H1 (cell line): ENCODE measurements at regions not wholly inside any gene's neighbourhood (a gene's known extent, or its start where the extent isn't known, plus 50 kb on each side); places are given as distances from the start of the nearest gene placed in this dataset.

Source experiments
- CTCF ChIA-PET: fragments of 300-600 bp; sonication (Branson Sonifier 250); formaldehyde crosslinking; loops from one replicate; lab custom pipeline; 2021; ENCODE audit not compliant: partially characterized antibody; lab: Charles Lee
- POLR2A ChIA-PET: fragments of 300-600 bp; sonication (Branson Sonifier 250); formaldehyde crosslinking; loops from one replicate; lab custom pipeline; 2021; ENCODE audit warnings: inconsistent platforms; ENCODE audit not compliant: partially characterized antibody; lab: Charles Lee
- DNase-seq, 2 experiments: peaks; one replicate each; pipeline versions ENCODE4 v3.0.0 to v3.0.0-alpha.2; 2010 to 2022; ENCODE audit warnings: low spot score in 2 of 2, low read depth in 1 of 2, mixed read lengths in 1 of 2
- FAIRE-seq: peaks from 2 replicates; lab custom pipeline; 2011; peaks lifted over from hg19 to GRCh38; lab: Jason Lieb, UNC
- H2AFZ ChIP-seq: 2 replicates; pipeline ENCODE4 v1.8.1; 2012; ENCODE audit warnings: low read length, inconsistent platforms
- H2AK5ac ChIP-seq: 2 replicates; pipeline ENCODE4 v1.6.1; 2013; ENCODE audit warnings: low read depth, low read length
- H2BK120ac ChIP-seq: replicated peaks from 2 replicates; pipeline ENCODE3; 2013; ENCODE audit warnings: low read depth, low read length, inconsistent platforms
- H2BK12ac ChIP-seq: 2 replicates; pipeline ENCODE4 v1.6.1; 2013; ENCODE audit warnings: low read depth, low read length
- H2BK15ac ChIP-seq: 2 replicates; pipeline ENCODE4 v1.6.1; 2013; ENCODE audit warnings: low read length
- H2BK20ac ChIP-seq: 2 replicates; pipeline ENCODE4 v1.6.1; 2013; ENCODE audit warnings: low read length
- H2BK5ac ChIP-seq: 2 replicates; pipeline ENCODE4 v1.6.1; 2013; ENCODE audit warnings: low read depth, low read length
- H3K14ac ChIP-seq: 2 replicates; pipeline ENCODE4 v1.6.1; 2013; ENCODE audit warnings: inconsistent platforms; ENCODE audit not compliant: insufficient read length
- H3K18ac ChIP-seq: 2 replicates; pipeline ENCODE4 v1.6.1; 2013; ENCODE audit warnings: low read length; ENCODE audit errors: extremely low read depth
- H3K23ac ChIP-seq: 2 replicates; pipeline ENCODE4 v1.6.1; 2013; ENCODE audit warnings: inconsistent platforms; ENCODE audit not compliant: insufficient read length
- H3K23me2 ChIP-seq: 2 replicates; pipeline ENCODE4 v1.6.1; 2013; ENCODE audit warnings: low read depth, low read length
- H3K27ac ChIP-seq: 2 replicates; pipeline ENCODE4 v1.6.1; 2011; ENCODE audit warnings: low read depth, low read length, inconsistent platforms
- H3K27me3 ChIP-seq, 4 experiments: replicated peaks in 1 of 4; 1 replicate in 1 of 4; 2 replicates in 3 of 4; pipeline versions ENCODE4 v1.6.1 to v1.8.1; 2011 to 2013; ENCODE audit warnings: low read length in 3 of 4, mild to moderate bottlenecking in 3 of 4, inconsistent platforms in 2 of 4, mixed read lengths in 2 of 4, moderate library complexity in 1 of 4; ENCODE audit not compliant: control insufficient read depth in 3 of 4, insufficient read depth in 3 of 4; ENCODE audit errors: extremely low read depth in 1 of 4
- H3K36me3 ChIP-seq, 4 experiments: 2 replicates each; pipeline versions ENCODE4 v1.6.1 to v1.8.1; 2011 to 2013; ENCODE audit warnings: mild to moderate bottlenecking in 4 of 4, low read length in 3 of 4, moderate library complexity in 2 of 4, control low read depth in 1 of 4, inconsistent platforms in 1 of 4; ENCODE audit not compliant: insufficient read depth in 4 of 4, control insufficient read depth in 2 of 4
- H3K4ac ChIP-seq: replicated peaks from 2 replicates; pipeline ENCODE3; 2013; ENCODE audit warnings: low read length, low read depth, mixed read lengths, inconsistent platforms; ENCODE audit not compliant: insufficient read length
- H3K4me1 ChIP-seq, 4 experiments: replicated peaks in 1 of 4; 1 replicate in 1 of 4; 2 replicates in 3 of 4; pipeline versions ENCODE4 v1.6.1 to v1.8.1; 2011 to 2013; ENCODE audit warnings: low read length in 3 of 4, inconsistent platforms in 2 of 4, mixed read lengths in 1 of 4; ENCODE audit not compliant: insufficient read depth in 4 of 4, control insufficient read depth in 3 of 4
- H3K4me2 ChIP-seq, 2 experiments: 2 replicates each; pipeline versions ENCODE4 v1.6.1 to v1.8.1; 2011 to 2013; ENCODE audit warnings: low read depth in 2 of 2, low read length in 2 of 2, control low read depth in 1 of 2, inconsistent platforms in 1 of 2, mild to moderate bottlenecking in 1 of 2; ENCODE audit not compliant: insufficient read depth in 1 of 2
- H3K4me3 ChIP-seq, 4 experiments: fragments of 200-600, 300-600 bp in 1 of 4; sonication (generic), shearing (Covaris generic), sonication (Bioruptor Twin) in 1 of 4; 2 replicates each; pipeline versions ENCODE4 v1.5.1 to v1.8.1; 2011 to 2016; ENCODE audit warnings: low read length in 4 of 4, low read depth in 3 of 4, control low read depth in 2 of 4, inconsistent platforms in 2 of 4, mild to moderate bottlenecking in 2 of 4, mixed read lengths in 1 of 4, moderate library complexity in 1 of 4; ENCODE audit not compliant: insufficient read depth in 2 of 4; ENCODE audit errors: extremely low read depth in 1 of 4
- H3K56ac ChIP-seq: replicated peaks from 2 replicates; pipeline ENCODE3; 2013; ENCODE audit warnings: low read depth, mild to moderate bottlenecking, mixed read lengths, low read length, inconsistent platforms; ENCODE audit not compliant: insufficient read length
- H3K79me1 ChIP-seq: 2 replicates; pipeline ENCODE4 v1.6.1; 2013; ENCODE audit warnings: low read depth, low read length, control low read depth
- H3K79me2 ChIP-seq, 2 experiments: 2 replicates each; pipeline versions ENCODE4 v1.6.1 to v1.8.1; 2012 to 2013; ENCODE audit warnings: low read length in 2 of 2, mild to moderate bottlenecking in 2 of 2, inconsistent platforms in 1 of 2; ENCODE audit not compliant: insufficient read depth in 2 of 2, control insufficient read depth in 1 of 2
- H3K9ac ChIP-seq, 4 experiments: replicated peaks in 1 of 4; 1 replicate in 1 of 4; 2 replicates in 3 of 4; pipeline versions ENCODE4 v1.6.1 to v1.8.1; 2011 to 2013; ENCODE audit warnings: low read depth in 3 of 4, low read length in 3 of 4, control low read depth in 2 of 4, mild to moderate bottlenecking in 2 of 4, moderate library complexity in 2 of 4, inconsistent platforms in 1 of 4; ENCODE audit errors: extremely low read depth in 1 of 4
- H3K9me3 ChIP-seq, 2 experiments: 2 replicates each; pipeline versions ENCODE4 v1.6.1 to v1.8.1; 2012 to 2013; ENCODE audit warnings: mild to moderate bottlenecking in 2 of 2, moderate library complexity in 2 of 2, control low read depth in 1 of 2, inconsistent platforms in 1 of 2, low read depth in 1 of 2, low read length in 1 of 2, mixed read lengths in 1 of 2; ENCODE audit not compliant: insufficient read depth in 2 of 2
- H4K20me1 ChIP-seq, 2 experiments: replicated peaks in 1 of 2; 2 replicates each; pipeline versions ENCODE3 to v1.8.1; 2011 to 2013; ENCODE audit warnings: inconsistent platforms in 2 of 2, low read length in 2 of 2, mild to moderate bottlenecking in 1 of 2; ENCODE audit not compliant: insufficient read depth in 2 of 2, control insufficient read depth in 1 of 2
- H4K5ac ChIP-seq: 2 replicates; pipeline ENCODE4 v1.6.1; 2013; ENCODE audit warnings: low read length, low read depth, mixed read lengths, inconsistent platforms; ENCODE audit not compliant: insufficient read length
- H4K8ac ChIP-seq: 2 replicates; pipeline ENCODE4 v1.8.0; 2013; ENCODE audit warnings: mild to moderate bottlenecking, moderate library complexity, low read length, inconsistent platforms; ENCODE audit not compliant: insufficient read depth; ENCODE audit errors: extremely low read depth
- H4K91ac ChIP-seq: replicated peaks from 2 replicates; pipeline ENCODE3; 2013; ENCODE audit warnings: low read length, mixed read lengths, inconsistent platforms; ENCODE audit not compliant: insufficient read length
- BRCA1 ChIP-seq: IDR thresholded peaks from 2 replicates; pipeline ENCODE4 v1.6.1; 2012; ENCODE audit warnings: low read depth, low read length, improper control_type of control experiment
- CBX8 ChIP-seq: fragments of 300-800, 300-1000 bp; sonication (generic); IDR thresholded peaks from 2 replicates; pipeline ENCODE4 v1.7.1; 2016; ENCODE audit warnings: low read depth, low read length, borderline replicate concordance
- GTF2F1 ChIP-seq: IDR thresholded peaks from 2 replicates; pipeline ENCODE4 v1.6.1; 2012; ENCODE audit warnings: low read depth, low read length, improper control_type of control experiment, borderline replicate concordance
- HDAC2 ChIP-seq, 2 experiments: fragments of 300-600 bp in 1 of 2; sonication (generic) in 1 of 2; IDR thresholded peaks; 2 replicates each; pipeline ENCODE4 v1.6.1; 2011 to 2012; ENCODE audit warnings: low read depth in 2 of 2, low read length in 2 of 2, mild to moderate bottlenecking in 2 of 2, moderate library complexity in 2 of 2, borderline replicate concordance in 1 of 2, inconsistent platforms in 1 of 2
- KDM4A ChIP-seq: IDR thresholded peaks from one replicate; pipeline ENCODE4 v1.7.1; 2012; ENCODE audit warnings: low read depth, mild to moderate bottlenecking, moderate library complexity, low read length, inconsistent platforms; ENCODE audit not compliant: severe bottlenecking
- MAFK ChIP-seq: IDR thresholded peaks from 2 replicates; pipeline ENCODE4 v1.6.1; 2012; ENCODE audit warnings: low read depth, mild to moderate bottlenecking, improper control_type of control experiment, low read length
- RXRA ChIP-seq: IDR thresholded peaks from 2 replicates; pipeline ENCODE4 v1.6.1; 2011; ENCODE audit warnings: low read depth, mild to moderate bottlenecking, low read length, moderate library complexity; ENCODE audit not compliant: insufficient read depth
- SAP30 ChIP-seq: fragments of 300-600 bp; sonication (generic); IDR thresholded peaks from 2 replicates; pipeline ENCODE4 v1.7.1; 2012; ENCODE audit warnings: low read length, moderate library complexity, mild to moderate bottlenecking, inconsistent platforms; ENCODE audit not compliant: insufficient read depth, insufficient replicate concordance
- SRF ChIP-seq: IDR thresholded peaks from 2 replicates; pipeline ENCODE4 v1.6.1; 2011; ENCODE audit warnings: mild to moderate bottlenecking, low read depth, low read length, moderate library complexity
- TBP ChIP-seq: IDR thresholded peaks from 2 replicates; pipeline ENCODE4 v1.6.1; 2011; ENCODE audit warnings: low read depth, low read length, improper control_type of control experiment
- WGBS, 2 experiments: shearing (Covaris generic) in 1 of 2; methylation state at CpG; one replicate each; pipeline versions ENCODE4 v1.1.6 to v1.1.7; 2013 to 2015; ENCODE audit warnings: low lambda C conversion rate in 2 of 2, mixed read lengths in 2 of 2, inconsistent platforms in 1 of 2, low coverage in 1 of 2, missing lambda C conversion rate in 1 of 2; ENCODE audit not compliant: insufficient replicate concordance in 2 of 2, insufficient coverage in 1 of 2, insufficient read length in 1 of 2; ENCODE audit errors: extremely low coverage in 1 of 2, missing lambda C conversion rate in 1 of 2; 5-methylcytosine and 5-hydroxymethylcytosine counted together

GRCh38 chr4:20137176-20137575, 114.5 kb upstream of the SLIT2 start:
- ChIA-PET POLR2A (no interaction called here), CTCF (interaction anchor here (1.2 to 1.3 kb wide), 2 partner anchors 161 to 426 kb away, joined by 3 to 4 read pairs; no protein-coding TSS in a partner anchor)
- H2BK120ac ChIP-seq = no peak overlapping the region
- no peak overlapping the region for H3K18ac ChIP-seq
- no peak overlapping the region for H4K5ac ChIP-seq
- no peak overlapping the region for H4K91ac ChIP-seq
- no peak overlapping the region for H3K27ac ChIP-seq
- H2AFZ ChIP-seq = no peak overlapping the region
- no peak overlapping the region for H2BK20ac ChIP-seq
- H3K79me2 ChIP-seq = no peaks in the 10 kb centered on the region
- H3K14ac ChIP-seq = no peak overlapping the region
- no peaks in the 10 kb centered on the region for H3K4me1 ChIP-seq
- no peak overlapping the region for H3K9ac ChIP-seq
- H3K27me3 ChIP-seq = peaks cover 0 to 1% (median 0%) of the 10 kb centered on the region in 4 experiments; a peak in 1 of 7 replicates
- H2BK12ac ChIP-seq = no peak overlapping the region
- H3K23me2 ChIP-seq = no peaks in the 10 kb centered on the region
- no peaks in the 10 kb centered on the region for H3K36me3 ChIP-seq
- H3K4me3 ChIP-seq = no peak overlapping the region
- no peak overlapping the region for H2AK5ac ChIP-seq
- H2BK5ac ChIP-seq = no peak overlapping the region
- FAIRE-seq = no peak
- H4K8ac ChIP-seq = no peak overlapping the region
- no peaks in the 10 kb centered on the region; a peak in 1 of 4 replicates for H3K9me3 ChIP-seq
- H3K4me2 ChIP-seq = no peak overlapping the region
- H4K20me1 ChIP-seq = no peaks in the 10 kb centered on the region
- TF ChIP-seq SRF = no peak
- TF ChIP-seq BRCA1 = no peak
- no peak for TF ChIP-seq HDAC2 (IDR thresholded peaks at IDR 0.05; ENCODE audit: borderline replicate concordance in 1 of 2, low read depth in 2 of 2, low read length in 2 of 2)
- no peak for TF ChIP-seq TBP
- no peak for TF ChIP-seq CBX8
- no peak for TF ChIP-seq KDM4A
- no peak for TF ChIP-seq RXRA
- no peak for TF ChIP-seq SAP30
- no peak for TF ChIP-seq MAFK
- no peak for TF ChIP-seq GTF2F1
- WGBS, 2 experiments = 85% methylated on average over 2 of the region's 2 CpGs; no CpG with 5 or more reads in 1 of the 2 experiments
- no peak overlapping the region for H3K56ac ChIP-seq
- H2BK15ac ChIP-seq = no peak overlapping the region
- H3K79me1 ChIP-seq = no peaks in the 10 kb centered on the region
- no peak for DNase-seq
- no peak overlapping the region for H3K4ac ChIP-seq
- no peak overlapping the region for H3K23ac ChIP-seq
